ENCODE measurements at regions not wholly inside any gene's neighbourhood (a gene's known extent, or its start where the extent isn't known, plus 50 kb on each side); places are given as distances from the start of the nearest gene placed in this dataset.

- TF ChIP-seq POLR2A (IDR thresholded peaks at IDR 0.05; ENCODE audit: low read length) (no peak), GATA1 (IDR thresholded peaks at IDR 0.05; ENCODE audit: low read depth, low read length) (no peak)
These were observed 798.4 kb upstream of the TENM4 start for GRCh38 chr11:80239217-80239616.
